Stimulated activated CD4-positive, alpha-beta T cell treated with anti-CD3 and anti-CD28 coated beads, TNF-alpha, amount 100 ng/mL, for 4 hours (primary cell): ENCODE measurements at regions not wholly inside any gene's neighbourhood (a gene's known extent, or its start where the extent isn't known, plus 50 kb on each side); places are given as distances from the start of the nearest gene placed in this dataset.
A peak's percentile ranks its signal among the peaks of the same experiment; 100 is the strongest.

Experiments used
- DNase-seq, 3 experiments: peaks; one replicate each; pipeline ENCODE4 v3.0.0-alpha.2; 2020; ENCODE audit warnings: low read depth in 3 of 3

DNA sequence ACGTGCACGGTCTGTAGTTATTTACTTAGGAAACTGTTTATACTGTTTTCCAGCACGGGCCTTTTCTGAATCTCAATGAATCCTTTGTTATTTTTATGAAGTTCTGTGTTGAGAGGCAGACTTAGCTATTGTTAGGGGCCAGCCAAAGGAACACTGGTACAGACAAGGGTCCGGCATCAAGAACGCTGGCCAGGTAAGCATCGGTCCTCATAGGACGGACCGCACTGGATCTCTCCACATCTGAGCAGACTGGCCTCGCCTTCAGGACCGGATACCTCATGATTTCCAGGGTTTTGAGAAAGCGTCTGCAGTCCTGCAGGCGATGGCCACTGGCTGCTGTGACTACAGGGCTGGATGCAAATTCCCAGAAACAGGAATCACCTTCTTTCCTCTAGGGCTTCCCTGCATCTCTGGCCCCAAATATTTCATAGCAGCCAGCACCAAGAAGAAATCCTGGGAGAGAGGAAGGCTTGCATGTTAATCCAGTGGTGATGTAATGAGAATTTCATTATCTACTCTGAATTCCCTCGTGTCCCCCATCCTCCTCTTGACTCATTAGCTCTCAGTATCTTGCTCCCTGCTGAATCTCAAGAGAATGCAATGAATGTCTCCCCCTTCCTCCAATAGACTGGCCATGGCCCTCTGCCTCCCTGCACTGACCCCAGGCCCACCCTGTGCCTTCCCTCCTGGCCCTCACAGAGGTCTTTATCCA is 325.4 kb upstream of the NPVF start:
- DNase-seq = no peak

DNA sequence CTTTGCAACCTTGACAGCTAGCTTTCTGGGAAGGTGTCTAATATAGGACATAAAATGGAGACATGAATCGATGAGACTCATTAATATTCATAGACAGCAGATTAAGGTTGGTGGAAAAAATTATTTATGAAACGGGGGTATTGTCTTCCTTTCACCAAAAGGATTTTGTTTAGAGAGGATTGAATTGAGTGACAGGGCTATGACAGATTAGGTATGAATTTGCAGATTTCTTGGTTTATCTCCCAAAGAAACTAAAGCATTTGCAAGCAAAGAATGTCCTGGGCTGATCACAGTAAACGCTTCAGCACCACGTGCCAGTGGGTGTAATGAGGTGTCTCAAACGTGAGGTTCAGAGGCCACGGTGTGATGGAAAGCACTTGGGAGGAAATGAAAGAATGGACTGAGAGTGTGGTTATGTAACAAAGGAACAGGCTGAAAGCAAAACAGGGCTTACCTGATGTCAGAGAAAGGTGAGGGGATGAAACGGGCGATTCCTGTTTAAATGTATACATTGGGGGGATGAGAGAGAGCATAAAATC is 329.2 kb upstream of the NPVF start:
- DNase-seq = no peak

DNA sequence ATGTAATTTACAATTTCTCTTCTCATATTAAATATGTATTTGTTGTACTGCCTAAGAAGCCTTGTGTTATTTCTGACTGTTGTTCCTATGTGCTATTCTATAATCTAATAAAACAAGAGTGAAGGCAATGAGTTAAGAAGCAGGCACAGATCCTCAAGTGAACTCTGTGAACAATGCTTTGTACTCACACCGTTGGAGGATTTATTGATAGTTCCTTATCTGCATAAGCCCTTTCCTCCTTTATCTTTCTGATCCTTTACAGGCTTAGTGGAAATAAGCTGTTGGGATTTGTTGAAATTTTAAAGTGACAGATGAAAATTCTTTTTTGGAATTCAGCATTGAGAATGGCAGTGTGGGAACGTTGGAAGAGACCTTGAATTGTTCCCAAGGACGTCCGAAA is 329.6 kb upstream of the NPVF start:
- no peak for DNase-seq

DNA sequence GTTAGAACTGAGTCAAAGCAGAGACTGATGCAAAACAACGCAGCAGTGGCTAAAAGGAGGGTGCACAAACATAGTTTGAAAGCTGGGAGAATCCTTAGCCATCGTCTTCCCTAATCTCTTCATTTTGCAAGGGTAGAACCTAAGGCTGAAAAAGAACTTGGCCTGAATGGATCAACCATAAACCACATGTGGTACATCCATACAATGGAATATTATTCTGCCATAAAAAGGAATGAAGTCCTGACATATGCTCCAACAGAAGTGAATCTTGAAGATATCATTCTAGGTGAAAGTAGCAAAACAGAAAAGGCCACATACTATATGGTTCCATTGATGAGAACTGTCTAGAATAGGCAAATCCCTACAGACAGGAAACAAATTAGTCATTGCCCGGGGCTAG is 330.3 kb upstream of the NPVF start:
- no peak for DNase-seq

DNA sequence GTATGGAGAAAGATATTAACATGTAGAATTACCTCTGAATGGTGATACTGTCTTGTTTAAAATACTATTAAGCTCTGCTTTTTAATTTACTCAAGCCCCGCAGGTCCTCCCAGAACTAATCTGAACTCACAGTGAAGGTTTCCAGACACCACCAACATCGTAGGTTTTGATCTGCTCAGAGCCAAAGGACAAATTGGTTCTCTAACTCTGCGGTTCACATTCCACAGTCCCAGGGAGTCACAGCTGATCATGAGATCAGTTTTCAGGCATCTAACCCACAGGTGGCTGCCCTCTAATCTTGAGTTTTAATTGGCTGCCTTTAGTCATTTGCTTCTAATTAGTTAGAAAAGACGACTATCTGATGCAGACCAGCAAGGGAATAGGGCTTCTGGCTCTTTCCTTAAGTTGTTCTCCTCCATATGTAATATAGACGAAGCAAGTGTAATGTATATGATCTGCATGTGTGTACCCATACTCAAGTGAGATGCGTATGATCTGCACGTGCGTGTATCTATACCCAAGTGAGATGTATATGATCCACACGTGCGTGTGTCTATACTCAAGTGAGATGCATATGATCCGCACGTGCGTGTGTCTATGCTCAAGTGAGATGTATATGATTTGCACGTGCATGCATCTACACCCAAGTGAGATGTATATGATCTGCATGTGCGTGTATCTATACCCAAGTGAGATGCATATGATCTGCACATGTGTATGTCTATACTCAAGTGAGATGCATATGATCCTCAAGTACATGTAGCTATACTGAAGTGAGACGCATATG is 331.5 kb upstream of the NPVF start:
- DNase-seq = no peak

DNA sequence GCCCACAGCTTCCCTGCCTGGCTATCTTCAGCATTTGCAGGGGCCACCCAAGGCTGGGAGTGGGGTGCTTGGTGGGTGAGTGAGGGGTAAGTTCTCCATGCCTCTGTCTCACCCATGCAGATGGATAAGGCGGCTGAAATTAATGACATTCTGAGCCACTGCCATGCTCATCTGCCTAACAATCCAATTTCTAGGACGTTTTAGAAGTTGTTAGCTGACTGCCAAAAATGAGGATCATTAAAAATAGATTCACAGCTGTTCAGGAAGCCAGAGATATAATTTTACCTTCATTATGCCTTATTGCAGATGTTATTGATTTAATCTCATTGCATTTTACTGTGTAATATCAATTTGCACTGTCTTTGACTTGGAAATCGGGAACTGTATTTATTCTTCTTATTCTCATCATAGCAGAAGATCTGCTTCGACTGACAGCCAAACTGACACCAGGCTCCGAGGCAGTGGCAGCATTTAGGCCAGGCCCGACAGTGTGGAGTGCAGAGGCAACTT is 334.4 kb upstream of the NPVF start:
- DNase-seq = no peak

DNA sequence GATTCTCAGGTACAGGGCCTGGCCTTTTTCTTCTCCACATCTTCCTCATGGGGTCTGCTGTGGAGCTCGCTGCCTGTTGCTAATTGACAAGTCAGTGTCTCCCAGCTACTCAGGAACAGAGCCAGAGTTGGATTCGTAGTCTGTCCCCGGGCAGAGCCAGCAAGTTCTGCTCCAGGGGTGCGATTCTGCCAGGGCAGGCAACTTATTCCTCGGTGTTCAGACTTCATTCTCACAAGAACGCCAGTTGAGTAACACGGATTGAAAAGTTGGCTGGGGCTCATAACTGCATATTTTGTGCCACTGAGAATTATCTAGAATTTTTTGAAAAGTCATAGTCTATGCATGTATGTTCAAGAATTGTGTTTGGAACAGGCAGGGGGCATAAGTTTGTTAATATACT is 336.7 kb upstream of the NPVF start:
- no peak for DNase-seq

DNA sequence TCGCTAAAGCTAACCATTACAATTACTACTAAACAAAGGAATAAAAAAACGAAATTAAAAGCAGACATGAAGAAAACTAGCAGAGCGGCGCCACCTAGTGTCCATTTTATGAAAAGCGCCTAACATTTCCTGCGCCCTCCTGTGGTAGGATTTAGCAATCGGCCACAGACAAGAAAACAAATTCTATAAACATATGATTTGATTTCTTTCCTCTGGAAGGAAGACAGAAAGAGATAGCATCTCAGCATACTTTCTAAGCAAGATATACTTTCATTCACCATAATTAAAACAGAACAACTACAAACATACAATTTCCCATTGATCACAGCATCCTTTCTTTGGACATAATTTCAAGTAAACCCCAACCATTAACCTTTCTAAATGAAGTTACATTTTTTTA is 337.7 kb upstream of the NPVF start:
- peak; percentile 17 to 35 (median 35) for DNase-seq

DNA sequence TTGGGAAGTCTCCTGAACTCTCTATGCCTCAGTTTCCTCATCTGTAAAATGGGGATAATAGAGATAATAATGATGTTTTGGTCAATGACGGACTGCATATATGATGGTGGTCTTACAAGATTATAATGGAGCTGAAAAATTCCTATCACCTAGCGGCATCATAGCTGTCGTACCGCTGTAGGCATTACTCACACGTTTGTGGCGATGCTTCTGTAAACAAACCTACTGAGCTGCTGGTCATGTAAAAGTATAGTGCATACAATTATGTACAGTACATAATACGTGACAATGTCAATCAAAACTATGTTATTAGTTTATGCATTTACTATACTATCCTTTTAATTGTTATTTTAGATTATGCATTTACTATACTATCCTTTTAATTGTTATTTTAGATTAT is 339.1 kb upstream of the NPVF start:
- DNase-seq = no peak

DNA sequence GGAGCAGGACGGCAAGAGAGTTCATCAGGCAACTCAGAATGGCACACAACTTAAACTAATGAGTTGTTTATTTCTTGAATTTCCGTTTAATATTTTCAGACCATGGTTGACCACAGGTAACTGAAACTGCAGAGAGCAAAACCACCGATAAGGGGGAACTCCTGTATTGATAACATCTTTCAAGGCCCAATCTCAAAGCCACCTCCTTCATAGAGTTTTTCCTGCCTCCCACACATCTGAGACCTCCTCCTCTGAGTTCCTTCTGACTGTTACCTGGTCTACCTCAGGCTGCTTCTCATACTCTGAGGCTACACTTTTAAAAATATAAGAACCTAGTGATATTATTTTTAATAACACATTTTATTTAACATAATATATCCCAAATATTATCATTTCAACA is 341.5 kb upstream of the NPVF start:
- no peak for DNase-seq

DNA sequence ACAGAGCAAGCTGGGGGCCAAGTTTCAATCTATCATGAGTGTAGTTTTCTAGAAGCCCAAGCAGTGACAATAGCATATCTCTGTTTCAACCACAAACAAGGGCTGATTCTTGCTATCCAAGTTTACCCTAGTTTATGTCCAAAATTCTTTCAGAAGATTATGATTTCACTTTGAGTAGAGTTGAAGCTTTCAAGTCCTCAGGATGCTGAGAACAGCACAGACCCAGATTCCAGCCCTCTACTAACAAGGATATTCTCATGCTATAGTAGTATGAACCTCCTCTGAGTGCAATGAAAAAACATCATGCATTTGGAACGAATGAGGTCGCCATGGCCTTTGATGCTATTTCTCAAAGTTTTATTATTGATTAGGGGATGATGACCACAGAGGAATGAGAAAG is 344.1 kb upstream of the NPVF start:
- DNase-seq = no peak

DNA sequence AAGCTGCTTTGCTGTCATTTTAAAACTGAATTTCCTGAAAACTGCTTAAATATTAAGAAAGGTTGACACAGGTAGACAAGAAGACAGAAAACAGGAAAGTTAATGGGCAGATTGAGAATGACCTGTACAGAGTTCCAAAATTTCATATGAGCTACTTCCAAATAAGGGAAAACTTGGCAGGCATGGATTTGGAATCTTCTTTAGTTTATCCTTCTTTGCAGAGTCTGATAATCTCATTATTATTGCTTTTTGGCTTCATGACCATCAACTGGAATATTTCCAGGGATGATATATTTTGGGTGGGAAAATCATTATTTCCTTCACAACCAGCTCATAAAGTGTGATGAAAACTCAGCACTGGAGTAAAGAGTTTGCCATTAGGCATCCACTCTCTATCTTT is 346.5 kb upstream of the NPVF start:
- DNase-seq = no peak

DNA sequence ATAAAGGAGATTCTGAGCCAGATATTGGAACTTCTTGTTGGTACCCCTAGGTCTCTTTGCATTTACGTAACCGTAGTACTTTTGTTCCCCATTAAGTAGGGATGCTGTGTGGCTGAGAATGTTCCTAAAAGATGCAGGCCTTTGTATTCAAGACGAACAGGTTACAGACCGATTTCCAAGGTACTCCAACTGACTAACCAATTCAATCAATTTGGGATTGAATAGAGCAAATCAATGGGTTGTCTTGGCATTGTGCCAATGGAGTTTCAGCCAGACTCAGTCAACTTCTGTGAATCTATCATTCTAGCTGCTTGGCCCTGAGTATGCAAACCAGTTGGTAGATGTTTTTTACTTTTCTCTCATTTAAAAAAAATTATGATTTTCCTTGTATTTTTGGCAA is 347.3 kb upstream of the NPVF start:
- DNase-seq = no peak

DNA sequence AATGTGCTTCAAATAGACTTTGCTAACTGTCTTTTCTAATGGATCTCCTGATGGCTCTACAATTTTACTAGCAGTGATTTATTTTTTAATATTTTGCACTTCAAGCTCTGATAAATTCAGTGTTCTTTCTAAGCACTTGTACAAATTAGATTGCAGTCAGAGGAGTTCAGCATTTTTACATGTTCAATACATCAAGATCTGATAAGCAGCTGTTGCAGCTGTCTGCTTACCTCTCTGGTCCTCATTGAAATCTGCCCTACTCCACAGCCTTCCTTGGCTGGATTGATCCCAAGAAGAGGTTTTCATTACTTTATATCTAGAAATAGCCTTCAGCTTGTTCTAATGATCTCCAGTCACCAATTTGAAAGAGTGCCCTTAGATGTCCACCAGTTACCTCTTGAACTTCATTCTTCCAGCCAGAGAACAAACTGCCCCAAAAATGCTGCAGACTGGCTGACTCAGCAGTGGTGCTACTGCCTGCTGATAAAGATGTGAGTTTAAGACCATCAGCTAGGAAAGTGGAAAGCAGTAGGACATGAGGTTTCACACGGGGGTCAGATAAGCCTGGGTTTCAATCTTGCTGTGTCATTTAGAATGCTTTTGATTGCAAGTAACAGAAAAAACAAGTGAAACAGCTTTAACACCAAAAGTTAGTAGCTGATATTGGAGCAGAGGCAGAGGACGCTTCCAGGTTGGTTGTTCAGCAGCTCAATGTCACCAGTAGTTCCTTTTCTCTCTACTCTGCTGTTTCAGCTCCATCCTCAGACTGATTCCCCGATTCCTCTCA is 350.9 kb upstream of the NPVF start:
- DNase-seq = no peak

DNA sequence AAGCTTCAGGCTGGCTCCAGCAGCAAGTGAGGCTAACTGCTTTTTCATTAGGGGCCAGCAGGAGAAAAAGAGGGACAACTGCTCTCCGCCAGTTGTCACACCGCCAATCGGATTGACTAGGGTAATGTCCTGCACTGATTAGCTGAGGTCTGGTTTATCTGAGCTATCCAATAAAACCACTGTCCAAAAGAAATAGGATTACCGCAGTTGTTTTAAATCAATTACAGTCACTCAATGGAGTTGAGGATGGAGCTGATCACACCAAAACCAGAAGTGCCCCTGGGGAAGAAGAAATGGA is 351.4 kb upstream of the NPVF start:
- no peak for DNase-seq

DNA sequence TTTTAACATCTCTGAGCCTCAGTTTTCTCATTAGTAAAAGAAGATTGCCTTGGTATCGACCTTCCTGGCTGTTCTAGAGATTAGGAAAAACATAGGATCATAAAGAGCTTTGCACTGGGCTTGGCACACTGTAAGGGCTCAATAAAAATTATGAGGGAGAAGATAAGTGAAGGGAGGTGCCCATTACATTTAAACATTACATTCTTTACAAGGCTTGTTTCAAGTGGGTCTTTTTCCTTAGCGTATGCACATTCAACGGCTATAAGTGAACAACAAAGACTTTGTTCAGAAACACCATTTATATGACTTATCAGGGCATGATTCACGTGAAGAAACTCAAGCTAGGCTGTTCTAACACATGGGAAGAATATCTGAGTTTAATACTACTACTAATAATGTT is 351.9 kb upstream of the NPVF start:
- no peak for DNase-seq

DNA sequence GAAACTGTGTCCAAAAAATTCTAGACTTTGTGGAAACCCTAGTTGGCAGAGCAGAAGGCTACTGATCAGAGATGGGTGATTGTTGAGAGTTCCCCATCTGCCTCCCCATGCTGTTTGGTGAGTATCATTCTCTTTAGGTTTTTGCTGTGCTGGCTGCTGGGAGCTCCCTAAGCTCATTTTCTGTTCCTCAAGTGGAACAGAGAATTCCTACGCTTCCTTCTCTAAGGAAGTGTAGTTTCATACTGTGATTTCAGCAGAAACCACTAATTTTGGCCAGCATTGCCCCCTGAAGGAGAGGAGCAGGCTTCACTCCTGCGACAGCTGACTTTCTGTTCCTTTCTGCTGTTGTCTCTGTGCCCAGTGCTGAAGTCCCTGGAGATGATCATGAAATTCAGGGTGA is 355.3 kb upstream of the NPVF start:
- DNase-seq = no peak

DNA sequence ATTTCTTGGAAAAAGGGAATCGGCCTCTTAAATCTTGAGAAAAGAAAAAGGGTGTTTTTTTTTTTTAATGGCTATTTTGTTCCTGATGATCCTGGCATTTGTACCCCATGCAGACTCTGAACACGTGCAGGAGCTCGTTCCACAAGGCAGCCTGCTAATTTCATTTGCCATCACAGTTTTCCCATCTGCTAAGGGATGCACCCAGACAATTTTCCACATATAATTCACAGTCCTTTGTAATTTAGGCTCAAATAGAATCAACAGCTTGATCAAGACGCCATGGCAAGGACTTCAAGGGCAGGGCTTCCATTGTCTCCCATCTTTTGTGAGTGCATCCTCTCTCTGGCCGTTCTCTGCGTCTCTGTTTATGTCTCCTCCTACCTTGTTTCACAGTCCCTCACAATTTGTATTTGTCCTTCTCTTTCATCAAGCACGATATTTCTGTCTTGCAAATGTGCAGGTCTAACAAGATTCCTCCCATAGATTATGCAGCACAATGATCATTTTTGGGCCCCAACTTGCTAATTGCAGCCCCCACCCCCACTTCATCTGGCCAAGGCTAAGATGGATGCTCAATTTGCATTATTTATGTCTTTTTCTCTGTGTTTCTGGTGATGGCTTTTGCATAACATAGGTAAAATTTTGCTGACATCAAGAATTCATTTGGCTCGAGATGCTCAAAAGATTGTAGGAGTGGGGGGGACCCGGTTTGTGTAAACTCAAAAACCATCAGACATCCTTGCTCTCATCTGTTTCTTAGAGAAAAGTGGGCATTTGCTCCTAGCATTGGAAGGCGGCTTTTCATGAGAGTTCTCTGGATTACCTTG is 356.0 kb upstream of the NPVF start:
- DNase-seq = no peak

DNA sequence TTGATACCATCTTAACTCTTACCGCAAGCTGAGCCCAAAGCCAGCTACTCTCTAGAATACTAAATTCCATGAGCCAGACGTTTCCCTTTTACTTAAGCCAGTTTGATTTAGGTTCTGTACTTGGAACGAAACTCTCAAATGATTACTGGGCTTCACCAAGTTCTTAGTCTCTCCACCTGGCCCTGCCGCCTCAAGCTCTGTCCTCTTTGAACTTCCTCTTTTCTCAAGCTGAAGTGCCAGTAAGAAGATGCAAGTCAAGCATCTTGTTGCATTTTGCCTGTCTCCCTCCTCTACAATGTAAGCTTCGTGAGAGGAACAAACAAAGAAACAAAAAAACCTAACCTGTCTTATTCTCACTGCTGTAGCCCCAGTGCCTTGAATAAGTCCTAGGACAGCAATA is 358.2 kb upstream of the NPVF start:
- no peak for DNase-seq

DNA sequence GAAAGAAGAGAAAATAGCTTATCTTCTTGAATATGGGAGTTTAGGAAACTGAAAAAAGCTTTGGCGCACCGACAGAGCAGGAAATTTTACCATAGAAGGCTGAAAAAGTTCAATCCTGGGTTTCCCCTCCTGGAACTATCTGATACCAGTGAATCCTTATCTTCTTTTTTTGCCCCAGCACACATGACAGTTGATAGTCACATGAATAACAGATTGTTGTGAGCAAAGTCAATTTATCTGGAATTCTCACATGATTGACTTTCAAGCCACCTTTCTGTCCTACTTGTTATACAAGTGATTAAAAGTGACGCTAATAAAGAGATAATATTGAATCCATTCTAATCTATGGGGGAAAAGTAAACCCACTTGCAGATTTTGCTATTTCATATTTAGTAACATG is 365.8 kb upstream of the NPVF start:
- no peak for DNase-seq

DNA sequence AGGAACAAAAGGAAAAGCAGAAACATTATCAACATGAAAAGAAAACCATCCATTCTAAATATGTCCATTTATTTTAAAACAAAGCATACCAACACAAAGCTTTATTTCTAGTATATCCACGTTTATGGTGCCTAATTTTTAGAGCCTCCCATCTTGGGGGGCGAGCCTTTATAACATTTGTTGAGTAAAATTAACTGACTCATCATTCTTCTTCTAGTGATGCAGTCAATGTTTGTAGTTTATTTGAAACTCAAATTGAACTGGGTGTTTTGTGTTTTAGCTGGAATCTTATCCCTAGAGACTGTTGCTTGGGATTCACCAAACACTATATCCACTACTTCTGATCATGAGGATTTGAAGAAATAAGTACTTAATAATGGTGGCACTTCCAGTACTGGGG is 366.4 kb upstream of the NPVF start:
- DNase-seq = no peak

DNA sequence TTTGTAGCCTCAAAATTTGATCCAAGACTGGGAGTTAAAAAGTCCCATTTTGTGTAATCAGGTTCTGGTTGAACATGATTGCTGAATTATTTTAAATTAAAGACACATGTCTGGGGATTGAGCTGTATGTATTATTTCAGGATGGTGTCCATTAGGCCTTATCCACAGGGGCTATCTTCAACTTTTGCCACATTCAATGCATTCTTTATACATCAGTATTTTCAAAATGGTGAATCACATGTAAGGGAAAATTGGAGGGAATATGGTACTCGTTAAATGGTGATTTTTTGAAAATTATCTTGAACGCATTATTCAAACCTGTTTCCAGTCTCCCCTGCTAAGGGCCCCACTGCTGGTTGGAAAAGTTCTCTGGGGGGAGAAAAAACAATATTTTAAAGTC is 367.7 kb upstream of the NPVF start:
- no peak for DNase-seq
